ENCODE measurements at regions not wholly inside any gene's neighbourhood (a gene's known extent, or its start where the extent isn't known, plus 50 kb on each side); places are given as distances from the start of the nearest gene placed in this dataset.

- DNase-seq (ENCODE audit: low spot score), result no peak
Observed at GRCh38 chr13:111844222-111844671, 222.7 kb upstream of the SOX1 start.

GRCh38 chr13:111844682-111845081, 222.3 kb upstream of the SOX1 start:
- DNase-seq (ENCODE audit: low spot score), result no peak

GRCh38 chr13:111845621-111846351, 221.2 kb upstream of the SOX1 start:
- no peak for DNase-seq (ENCODE audit: low spot score)

- DNase-seq (ENCODE audit: low spot score), result no peak
Observed at GRCh38 chr13:111846391-111847159, 220.4 kb upstream of the SOX1 start.

- DNase-seq (ENCODE audit: low spot score), result no peak
Observed at GRCh38 chr13:111847964-111848363, 219.0 kb upstream of the SOX1 start.

GRCh38 chr13:111850458-111850857, 216.5 kb upstream of the SOX1 start:
- no peak for DNase-seq (ENCODE audit: low spot score)

- DNase-seq (ENCODE audit: low spot score), result no peak
Observed at GRCh38 chr13:111850976-111851375, 216.0 kb upstream of the SOX1 start.

- no peak for DNase-seq (ENCODE audit: low spot score)
Observed at GRCh38 chr13:111852725-111853518, 214.0 kb upstream of the SOX1 start.

- DNase-seq (ENCODE audit: low spot score), result no peak
Observed at GRCh38 chr13:111853721-111854120, 213.2 kb upstream of the SOX1 start.

- DNase-seq (ENCODE audit: low spot score), result no peak
Observed at GRCh38 chr13:111854403-111854802, 212.5 kb upstream of the SOX1 start.

GRCh38 chr13:111855191-111855590, 211.8 kb upstream of the SOX1 start:
- no peak for DNase-seq (ENCODE audit: low spot score)

- no peak for DNase-seq (ENCODE audit: low spot score)
Observed at GRCh38 chr13:111855786-111856185, 211.2 kb upstream of the SOX1 start.

- DNase-seq (ENCODE audit: low spot score), result no peak
Observed at GRCh38 chr13:111856571-111856970, 210.4 kb upstream of the SOX1 start.

GRCh38 chr13:111857336-111857735, 209.6 kb upstream of the SOX1 start:
- DNase-seq (ENCODE audit: low spot score), result no peak

GRCh38 chr13:111857846-111858560, 208.9 kb upstream of the SOX1 start:
- no peak for DNase-seq (ENCODE audit: low spot score)

- no peak for DNase-seq (ENCODE audit: low spot score)
Observed at GRCh38 chr13:111858571-111858970, 208.4 kb upstream of the SOX1 start.

GRCh38 chr13:111859354-111860230, 207.4 kb upstream of the SOX1 start:
- DNase-seq (ENCODE audit: low spot score), result no peak

GRCh38 chr13:111860231-111860552, 206.8 kb upstream of the SOX1 start:
- DNase-seq (ENCODE audit: low spot score), result no peak

- DNase-seq (ENCODE audit: low spot score), result no peak
Observed at GRCh38 chr13:111861319-111861718, 205.6 kb upstream of the SOX1 start.

- DNase-seq (ENCODE audit: low spot score), result no peak
Observed at GRCh38 chr13:111861766-111862366, 205.1 kb upstream of the SOX1 start.
